GM19372 (cell line): ENCODE measurements at regions not wholly inside any gene's neighbourhood (a gene's known extent, or its start where the extent isn't known, plus 50 kb on each side); places are given as distances from the start of the nearest gene placed in this dataset.

ENCODE experiments used
- ATAC-seq: cut with Tn5 transposase; IDR thresholded peaks from one replicate; pipeline ENCODE4 v1.9.1; 2021; ENCODE audit warnings: mild to moderate bottlenecking, low read depth, moderate library complexity; ENCODE audit not compliant: unreplicated experiment

- ATAC-seq, result peak; percentile 52
Measured at GRCh38 chr17:81345228-81346089, 49.8 kb upstream of the BAHCC1 start.
